G401 (cell line): ENCODE measurements at regions not wholly inside any gene's neighbourhood (a gene's known extent, or its start where the extent isn't known, plus 50 kb on each side); places are given as distances from the start of the nearest gene placed in this dataset.
"Not testable (repeated sequence)": the region's sequence is repeated elsewhere in the genome, so short reads cannot be mapped to it uniquely, and the experiment has no call there.

Experiments used
- DNase-seq: peaks from one replicate; pipeline ENCODE4 v3.0.0-alpha.2; 2015; ENCODE audit warnings: low spot score
- in situ Hi-C: cut with HindIII; loops from 2 replicates; pipeline ENCODE4 v1.10.0; 2016; ENCODE audit warnings: low sequenced_read_pairs, mixed read lengths

DNA sequence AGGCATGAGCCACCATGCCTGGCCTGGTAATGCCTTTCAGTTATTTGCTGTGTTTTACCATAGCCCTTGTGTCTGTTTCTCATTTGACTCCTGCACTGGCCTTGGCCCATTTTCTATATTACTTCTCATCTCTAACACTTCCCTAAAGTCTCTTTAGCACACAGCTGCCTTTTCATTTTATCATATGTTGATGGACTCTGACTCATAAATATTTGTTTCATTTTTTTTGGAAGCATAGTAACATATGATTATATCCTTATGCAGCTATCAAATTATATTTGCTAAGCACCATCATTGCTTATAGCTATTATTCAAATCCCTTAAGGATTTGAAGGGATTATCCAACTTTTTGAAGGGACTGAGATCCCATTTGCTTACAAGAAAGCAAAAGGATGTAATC, 320.3 kb downstream of the GPD2 start:
- DNase-seq: no peak
- in situ Hi-C loops: no loop called here

DNA sequence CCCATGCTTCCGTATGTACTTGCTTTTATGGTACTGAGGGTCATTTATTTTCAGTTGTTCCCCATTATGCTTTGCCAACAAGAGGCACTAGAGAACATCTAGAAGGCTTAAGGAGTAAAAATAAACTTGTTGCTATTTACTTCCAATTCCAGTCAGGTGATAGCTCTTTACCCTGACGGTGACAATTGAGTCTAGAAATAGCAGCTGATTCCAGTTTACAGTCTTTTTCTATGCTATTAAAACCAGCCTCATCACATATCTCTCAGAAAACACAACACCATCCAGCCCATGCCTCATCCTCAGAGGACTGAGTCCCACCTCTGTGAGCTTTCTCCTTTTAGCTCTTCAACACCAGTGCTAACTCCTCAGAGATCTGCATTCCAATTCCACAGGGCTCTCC, 327.0 kb downstream of the GPD2 start:
- in situ Hi-C loops: no loop called here
- DNase-seq: no peak

DNA sequence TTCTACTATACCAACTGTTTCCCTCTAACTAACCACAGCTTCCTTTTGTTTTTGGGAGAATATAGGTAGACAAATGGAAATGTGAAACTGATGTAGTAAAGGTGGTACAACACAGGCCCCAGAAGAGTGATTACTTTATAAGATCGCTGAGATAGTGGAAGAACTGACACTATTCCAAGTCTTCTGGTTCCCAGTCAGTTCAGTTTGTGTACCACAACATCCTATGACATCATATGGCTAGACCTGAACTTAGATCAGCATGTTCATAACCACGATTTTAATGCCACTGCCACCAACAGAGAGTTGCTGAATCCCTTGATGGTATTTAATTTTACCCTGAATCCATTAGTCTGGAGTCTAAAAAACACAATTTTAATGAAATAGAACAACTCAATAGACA, 328.9 kb downstream of the GPD2 start:
- DNase-seq: no peak
- in situ Hi-C loops: no loop called here

DNA sequence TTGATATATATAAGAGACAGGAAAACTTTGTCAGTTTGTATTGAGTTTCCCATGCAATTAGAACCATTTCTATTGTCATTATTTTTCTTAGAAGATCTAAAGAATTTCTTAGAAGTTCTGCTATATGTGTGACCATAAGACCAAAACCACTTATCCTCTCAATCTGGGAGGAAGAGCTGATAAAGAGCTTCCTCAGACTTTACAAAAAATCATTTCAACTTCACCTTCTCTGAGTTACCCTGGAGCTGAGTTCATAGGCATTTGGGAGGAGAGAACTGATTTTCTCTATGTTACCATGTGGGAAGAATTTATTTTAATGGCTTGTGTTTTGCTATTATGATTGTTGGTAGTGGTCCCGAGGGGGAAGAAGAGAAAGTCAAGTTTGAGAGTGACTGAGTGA, 329.3 kb downstream of the GPD2 start:
- in situ Hi-C loops: no loop called here
- DNase-seq: no peak

DNA sequence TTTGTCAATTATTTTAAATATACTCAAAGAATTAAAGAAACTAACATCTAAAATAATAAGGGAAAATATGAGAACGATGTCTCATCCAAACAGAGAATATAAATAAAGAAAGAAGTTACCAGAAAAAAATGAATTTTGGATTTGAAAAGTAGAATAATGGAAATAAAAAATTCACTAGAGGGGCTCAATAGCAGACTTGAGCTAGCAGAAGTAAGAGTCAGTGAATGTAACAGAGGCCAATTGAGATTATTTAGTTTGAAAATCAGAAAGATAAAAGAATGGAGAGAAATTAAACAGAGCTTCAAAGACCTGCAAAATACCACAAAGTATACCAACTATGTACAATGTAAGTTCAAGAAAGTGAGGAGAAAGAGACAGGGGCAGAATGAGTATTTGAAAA, 333.6 kb downstream of the GPD2 start:
- no peak for DNase-seq
- in situ Hi-C loops: no loop called here

DNA sequence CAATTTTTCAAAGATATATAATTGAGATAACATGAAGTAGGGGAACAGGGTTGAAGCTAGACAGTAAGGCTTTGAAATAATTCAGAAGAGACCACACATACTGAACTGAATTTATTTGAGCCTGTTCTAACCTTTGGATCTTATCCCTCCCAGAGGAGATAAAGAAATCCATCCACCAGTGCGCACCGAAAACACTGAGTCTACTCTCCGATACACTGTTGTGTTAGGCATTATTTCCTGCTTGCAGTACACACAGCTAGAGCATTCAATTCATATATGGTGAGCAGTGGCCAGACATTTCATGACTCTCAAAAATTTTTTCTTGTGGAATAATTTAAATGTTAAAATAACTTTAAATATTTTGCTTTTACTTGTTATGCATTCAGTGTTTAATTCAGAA, 342.7 kb downstream of the GPD2 start:
- in situ Hi-C loops: no loop called here
- no peak for DNase-seq

DNA sequence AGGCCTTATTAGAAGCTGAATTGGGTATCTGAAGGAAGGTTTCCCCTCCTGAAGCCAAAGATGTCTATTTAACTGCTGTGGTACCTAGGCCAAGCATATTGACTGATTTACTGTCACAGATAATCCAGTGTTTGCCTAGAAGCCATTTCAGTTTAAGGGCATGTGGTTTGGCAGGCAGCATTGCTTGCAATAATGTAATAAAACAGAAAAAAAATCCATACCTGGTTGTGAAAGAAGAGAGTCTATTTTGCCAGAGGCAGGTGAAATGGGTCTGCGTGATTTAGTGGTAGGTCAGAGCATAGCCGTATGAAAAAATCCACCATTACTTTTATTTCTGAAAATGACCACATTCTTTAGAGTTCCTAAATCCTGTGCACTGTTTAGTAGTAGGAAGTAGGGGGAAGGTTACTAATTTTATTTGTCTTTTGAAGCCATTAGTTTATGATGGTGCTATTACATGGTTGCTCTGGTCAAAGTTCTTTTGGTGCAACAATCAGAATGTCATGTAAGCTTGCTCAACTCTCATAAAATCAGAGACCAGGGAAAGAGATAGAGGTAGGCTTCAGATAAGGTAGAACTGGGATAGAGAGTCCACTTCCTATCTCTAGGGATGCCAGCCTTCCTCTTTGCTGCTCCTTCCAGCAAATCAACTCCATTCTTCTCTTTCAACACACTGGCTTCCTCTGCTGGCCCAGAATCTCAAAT, 343.4 kb downstream of the GPD2 start:
- no peak for DNase-seq
- in situ Hi-C loops: no loop called here

DNA sequence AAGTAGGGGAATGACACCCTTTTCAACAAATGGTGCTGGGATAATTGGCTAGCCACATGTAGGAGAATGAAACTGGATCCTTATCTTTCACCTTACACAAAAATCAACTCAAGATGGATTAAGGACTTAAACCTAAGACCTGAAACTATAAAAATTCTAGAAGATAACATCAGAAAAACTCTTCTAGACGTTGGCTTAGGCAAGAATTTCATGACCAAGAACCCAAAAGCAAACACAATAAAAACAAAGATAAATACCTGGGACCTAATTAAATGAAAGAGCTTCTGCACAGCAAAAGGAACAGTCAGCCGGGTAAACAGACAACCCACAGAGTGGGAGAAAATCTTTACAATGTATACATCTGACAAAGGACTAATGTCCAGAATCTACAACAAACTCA, 345.5 kb downstream of the GPD2 start:
- DNase-seq, in situ Hi-C loops: not testable (repeated sequence)

DNA sequence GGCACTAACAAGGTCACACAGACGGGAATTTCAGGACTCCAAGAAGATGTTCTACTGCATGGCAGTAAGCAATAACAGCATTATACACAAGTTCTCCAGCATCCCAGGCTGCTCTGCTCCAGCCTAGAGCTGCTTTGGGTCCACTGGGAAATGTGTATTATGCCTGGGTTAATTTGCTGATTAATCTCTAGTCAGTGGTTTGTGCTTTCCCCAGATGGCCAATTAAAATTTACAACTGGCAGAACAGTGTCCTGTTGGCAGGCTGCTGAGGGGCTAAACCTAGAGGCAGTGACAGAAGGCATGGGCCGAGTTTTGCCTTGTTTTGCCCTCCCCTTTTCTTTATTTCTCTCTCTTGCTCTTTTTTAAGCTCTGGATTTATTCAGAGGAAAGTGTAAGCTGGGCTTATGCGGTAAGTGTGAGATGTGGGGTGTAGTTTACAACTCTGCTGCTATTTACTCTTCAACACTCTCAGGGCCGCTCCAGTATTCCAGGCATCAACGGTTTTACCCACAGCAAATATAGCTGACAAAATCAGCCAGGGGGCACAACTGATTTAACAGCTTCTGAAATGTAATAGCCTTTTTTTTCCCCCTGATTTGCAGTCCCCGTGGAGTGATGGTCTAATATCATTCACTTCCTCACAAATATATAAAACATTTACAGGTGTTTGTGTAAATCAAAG, 348.0 kb downstream of the GPD2 start:
- in situ Hi-C loops: no loop called here
- DNase-seq: peak; percentile 63

DNA sequence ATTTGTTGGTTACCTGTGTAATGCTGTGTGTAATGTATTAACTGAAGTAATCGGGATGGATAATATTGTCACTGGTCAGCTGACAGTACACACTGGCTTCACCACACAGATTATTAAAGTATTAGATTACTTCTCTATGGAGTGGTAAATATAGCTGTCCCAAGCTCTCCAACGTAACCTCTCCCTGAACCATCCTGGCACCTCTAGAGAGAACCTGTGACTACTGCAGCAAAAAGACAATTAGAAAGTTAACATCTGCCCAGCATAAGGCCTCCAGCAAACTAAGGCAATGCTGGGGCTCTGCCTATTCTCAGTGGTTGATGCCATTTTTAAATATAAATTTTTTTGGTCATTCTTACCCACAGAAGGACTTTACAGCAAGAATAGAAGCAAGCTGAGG, 351.3 kb downstream of the GPD2 start:
- in situ Hi-C loops: no loop called here
- no peak for DNase-seq

DNA sequence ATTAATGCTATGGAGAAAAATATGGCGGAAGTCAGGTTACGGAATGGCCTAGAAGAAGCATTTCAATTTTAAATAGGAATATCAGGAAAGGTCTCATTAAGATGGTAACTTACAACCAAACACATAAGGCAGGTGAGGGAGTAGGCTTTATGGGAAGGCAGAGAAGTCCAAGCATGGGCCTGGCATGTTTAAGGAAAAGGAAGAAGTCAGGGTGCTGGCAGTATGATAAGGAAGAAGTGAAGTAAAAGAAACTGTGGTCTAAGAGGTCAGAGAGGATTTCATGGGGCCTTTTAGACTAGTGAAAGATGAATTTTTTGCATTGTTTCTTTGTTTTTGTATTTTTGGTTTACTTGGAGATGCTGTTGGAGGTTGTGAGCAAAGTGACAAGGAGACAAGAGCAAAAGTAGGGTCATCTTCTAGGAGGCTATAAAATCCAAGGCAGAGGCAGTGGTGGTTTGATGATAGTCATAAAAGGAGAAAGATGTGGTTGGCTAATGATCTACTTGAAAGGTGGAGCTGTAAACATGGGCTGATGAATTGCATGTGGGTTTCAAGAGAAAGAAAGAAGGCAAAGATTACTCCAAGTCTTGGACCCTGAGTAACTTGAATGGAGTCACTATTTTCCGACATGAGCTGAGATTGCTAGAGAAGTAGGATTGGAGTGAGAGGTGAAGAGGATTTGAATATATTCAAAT, 354.3 kb downstream of the GPD2 start:
- DNase-seq: no peak
- in situ Hi-C loops: no loop called here

DNA sequence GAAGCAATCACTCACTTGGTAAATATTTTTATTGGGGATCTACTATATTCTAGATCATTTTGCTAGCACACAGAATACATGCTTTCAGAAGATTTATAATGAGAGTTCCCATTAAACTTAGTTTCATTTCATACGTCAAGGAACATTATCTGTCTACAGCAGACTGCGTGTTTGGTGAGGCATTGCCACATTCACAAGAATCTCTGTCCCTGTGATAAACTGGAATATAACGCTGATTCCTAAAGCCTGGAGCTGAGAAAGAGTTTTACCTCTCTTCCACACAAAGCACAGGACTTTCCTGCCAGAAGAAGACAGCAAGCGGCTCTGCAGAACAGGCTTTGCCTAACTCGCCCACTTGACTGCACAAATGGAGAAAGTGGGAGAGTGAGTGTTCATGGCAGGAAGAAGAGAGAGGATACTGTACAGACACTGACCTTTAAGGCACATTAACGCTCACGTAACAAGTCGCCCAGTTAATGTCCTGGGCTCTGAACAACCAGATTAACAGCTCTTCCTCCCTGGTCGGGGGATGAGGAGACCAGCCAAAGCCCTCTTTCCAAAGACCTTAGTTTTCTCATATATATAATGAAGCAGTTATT, 356.2 kb downstream of the GPD2 start:
- in situ Hi-C loops: no loop called here
- DNase-seq: no peak

DNA sequence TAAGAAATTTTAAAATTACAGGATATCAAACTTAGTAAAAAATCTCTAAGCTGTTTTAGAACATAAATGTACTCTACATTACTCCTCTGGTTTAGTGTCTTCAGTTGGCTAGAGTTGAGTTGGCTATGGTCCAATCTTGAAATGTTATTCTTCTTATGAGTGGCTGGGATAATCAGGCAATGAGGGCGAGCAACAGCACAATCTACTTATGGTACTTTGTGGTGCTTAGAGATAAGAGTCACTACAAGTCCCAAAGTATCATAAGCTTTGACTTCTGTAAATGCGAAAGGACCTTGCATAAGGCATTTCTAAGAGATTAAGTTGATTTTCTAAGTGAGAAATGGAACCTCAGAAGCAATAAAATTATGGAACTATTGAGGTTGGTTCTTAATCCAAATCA, 361.7 kb downstream of the GPD2 start:
- DNase-seq: no peak
- in situ Hi-C loops: no loop called here

DNA sequence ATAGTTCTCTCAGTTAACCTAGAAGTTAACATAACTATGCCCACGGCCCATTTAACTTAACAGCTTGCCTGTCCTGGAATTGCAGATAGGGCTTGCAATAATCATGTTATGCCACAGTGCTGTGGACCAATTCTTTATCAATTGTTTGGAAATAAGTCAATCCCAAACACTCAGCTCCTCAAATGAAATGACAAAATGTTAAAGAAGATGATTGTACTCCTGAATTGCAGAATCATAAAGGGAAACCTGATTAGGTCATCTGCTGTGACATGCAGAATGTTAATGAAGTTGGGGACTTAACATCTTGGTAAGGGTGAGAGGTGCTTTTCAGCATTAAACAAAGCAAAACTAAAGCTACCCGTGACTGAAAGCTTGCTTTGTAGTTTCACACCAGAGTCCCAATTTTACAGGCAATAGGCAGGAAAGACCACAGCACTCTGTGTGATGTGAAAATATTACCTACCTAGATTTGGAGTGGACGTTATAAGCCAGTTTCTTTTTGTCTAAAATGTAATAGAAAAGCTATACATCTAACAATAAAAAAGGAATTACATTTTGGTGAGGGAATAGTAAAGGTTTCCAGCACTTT, 364.0 kb downstream of the GPD2 start:
- in situ Hi-C loops: no loop called here
- DNase-seq: peak; percentile 4

DNA sequence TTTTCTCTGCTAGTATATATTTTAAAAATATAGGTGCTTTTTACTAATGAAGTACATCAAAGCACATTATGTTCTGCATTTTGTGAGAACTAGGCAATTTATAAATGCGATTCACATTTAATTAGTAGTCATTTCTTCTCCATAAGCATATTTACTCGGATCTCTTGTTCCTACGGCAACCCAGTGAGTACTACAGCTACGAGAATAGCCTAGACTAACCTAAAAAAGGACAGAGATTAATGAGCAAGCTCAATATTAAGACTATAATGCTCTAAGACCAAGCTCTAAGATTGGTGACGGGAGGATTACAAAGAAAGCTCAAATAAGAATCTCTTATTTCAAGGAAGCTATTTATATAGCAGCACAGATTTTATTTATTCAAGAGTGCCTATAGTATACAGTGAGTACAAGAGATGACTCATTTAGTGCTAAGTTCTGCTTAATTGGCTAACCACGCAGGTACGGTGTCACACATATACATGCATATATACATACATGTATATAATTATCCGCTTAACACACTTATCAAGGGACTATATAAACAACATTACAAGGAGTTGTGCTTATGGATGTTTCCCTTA, 364.7 kb downstream of the GPD2 start:
- in situ Hi-C loops: no loop called here
- DNase-seq: no peak

DNA sequence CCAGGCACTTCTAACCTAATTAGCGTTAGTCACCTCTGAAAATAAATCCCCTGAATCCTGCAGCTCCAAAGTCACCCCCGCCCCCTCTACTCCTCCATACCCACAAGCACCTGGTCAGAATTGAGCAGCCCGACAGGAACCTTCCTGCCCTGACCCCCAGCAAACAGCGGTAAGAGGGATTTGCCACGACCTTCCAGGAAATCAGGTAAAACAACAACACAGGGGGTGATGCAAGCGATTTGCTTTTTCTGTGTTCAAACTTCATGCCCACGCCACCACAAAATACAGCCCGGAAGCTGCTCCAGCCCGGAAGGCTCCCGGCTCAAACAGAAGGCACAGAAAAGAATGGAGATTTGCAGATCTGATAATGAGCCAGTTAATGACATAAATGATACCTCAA, 367.1 kb downstream of the GPD2 start:
- in situ Hi-C loops: no loop called here

DNA sequence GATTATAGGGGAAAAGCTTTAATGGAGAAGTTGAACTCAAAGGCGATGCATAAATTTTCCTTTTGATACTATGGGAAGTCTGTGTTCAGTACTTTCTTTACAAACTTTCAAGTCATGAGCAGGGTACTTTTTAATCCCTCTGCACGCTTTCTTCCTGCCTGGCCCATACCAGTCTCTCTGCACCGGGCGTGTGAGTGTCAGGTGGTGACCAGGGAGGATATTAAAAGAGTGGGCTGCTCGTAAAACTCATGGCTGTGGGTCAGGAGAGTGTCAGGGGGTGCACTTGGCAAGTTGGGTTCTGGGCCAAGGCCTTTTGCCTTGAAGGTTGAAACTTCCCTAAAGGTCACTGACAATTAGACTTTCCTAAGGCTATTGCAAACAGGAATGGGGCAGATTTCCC, 367.8 kb downstream of the GPD2 start:
- in situ Hi-C loops: no loop called here
- no peak for DNase-seq

More for the DNA sequence above, 367.1 kb downstream of the GPD2 start:
- no peak for DNase-seq

DNA sequence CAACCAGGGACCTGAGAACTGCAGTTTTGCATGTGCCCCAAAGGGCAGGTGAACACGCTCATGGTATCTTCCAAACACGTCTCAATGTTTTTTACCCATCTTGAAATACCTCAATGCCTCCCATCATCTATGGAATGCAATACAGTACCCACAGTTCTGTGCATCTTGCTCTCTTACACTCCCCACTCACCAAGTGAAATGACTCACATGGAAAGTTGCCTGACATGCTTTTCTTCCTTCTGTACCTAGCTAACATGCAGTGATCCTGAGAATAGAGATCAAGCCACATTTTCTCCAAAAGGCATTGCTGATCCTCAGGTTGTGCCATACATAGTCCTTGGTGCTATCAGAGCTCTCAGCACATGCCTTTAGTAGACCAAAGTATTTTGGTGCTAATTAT, 373.9 kb downstream of the GPD2 start:
- DNase-seq: no peak
- in situ Hi-C loops: no loop called here

DNA sequence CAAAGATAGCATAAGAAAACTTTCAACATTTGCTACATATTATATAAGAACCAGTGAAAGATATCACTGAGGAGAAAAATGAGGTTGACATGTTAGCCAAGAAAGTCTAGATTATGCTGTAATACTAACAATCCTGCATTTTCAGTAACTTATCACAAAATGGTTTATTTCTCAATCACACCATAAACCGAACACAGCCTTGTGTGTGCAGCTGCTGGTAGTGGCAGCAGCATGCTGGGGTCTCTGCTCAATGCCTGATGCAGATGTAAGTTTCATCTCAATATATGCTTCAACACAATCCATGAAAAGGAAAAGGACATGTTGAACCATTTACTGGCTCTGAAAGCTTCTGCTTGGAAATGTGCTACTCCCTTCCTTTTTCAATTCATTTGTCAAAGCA, 376.3 kb downstream of the GPD2 start:
- in situ Hi-C loops: no loop called here
- no peak for DNase-seq

DNA sequence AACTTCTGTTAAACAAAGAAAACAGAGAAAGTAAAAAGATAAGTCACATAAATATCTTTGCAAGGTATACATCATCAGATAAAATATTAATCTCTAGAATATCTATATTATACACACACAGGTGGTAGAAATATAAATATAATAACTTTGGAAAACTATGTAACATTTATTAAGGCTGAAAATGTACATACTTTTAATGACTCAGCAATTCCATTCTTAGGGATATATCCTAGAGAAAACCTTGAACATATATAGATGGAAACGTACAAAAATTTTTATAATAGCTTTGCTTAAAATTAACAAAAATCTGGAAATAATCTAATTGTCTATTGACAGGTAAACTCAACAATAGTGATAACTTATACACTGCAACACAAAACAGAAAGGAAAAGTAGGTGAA, 381.3 kb downstream of the GPD2 start:
- in situ Hi-C loops: no loop called here
- DNase-seq: no peak
